ENCODE measurements at regions not wholly inside any gene's neighbourhood (a gene's known extent, or its start where the extent isn't known, plus 50 kb on each side); places are given as distances from the start of the nearest gene placed in this dataset.

- H3K9ac ChIP-seq (ENCODE audit: control insufficient read depth, extremely low read depth, insufficient read depth, low read length) = no peak overlapping the region
- no peaks in the 10 kb centered on the region for H3K36me3 ChIP-seq (ENCODE audit: control insufficient read depth in 2 of 2, extremely low read depth in 1 of 2, insufficient read depth in 2 of 2, low read length in 2 of 2)
- no peak overlapping the region for H3K4me3 ChIP-seq (ENCODE audit: control insufficient read depth in 2 of 3, extremely low read depth in 1 of 3, insufficient read depth in 2 of 3, low read depth in 1 of 3, low read length in 3 of 3)
- dilution Hi-C loops (cut with MboI; ENCODE audit: extremely low pct_ligation_motif_present, low sequenced_read_pairs) = no loop called here
- no peaks in the 10 kb centered on the region for H3K27me3 ChIP-seq (ENCODE audit: control insufficient read depth, extremely low read depth, insufficient read depth, low read length)
- no peaks in the 10 kb centered on the region for H3K79me2 ChIP-seq (ENCODE audit: control insufficient read depth, insufficient read depth, low read length)
- no peak overlapping the region for H3K27ac ChIP-seq (ENCODE audit: control insufficient read depth, insufficient read depth, low read length)
- no peak overlapping the region for H2AFZ ChIP-seq (ENCODE audit: control insufficient read depth, low read length)
- H3K9me1 ChIP-seq (ENCODE audit: control insufficient read depth, extremely low read depth, insufficient read depth, low read length) = no peaks in the 10 kb centered on the region
- no peaks in the 10 kb centered on the region for H3K9me3 ChIP-seq (ENCODE audit: control insufficient read depth, low read depth, low read length)
- FAIRE-seq (no peak), DNase-seq (ENCODE audit: low read depth, low spot score) (no peak)
- TF ChIP-seq CTCF (optimal IDR thresholded peaks at IDR 0.05 in 1 of 3, IDR thresholded peaks at IDR 0.05 in 1 of 3, conservative IDR thresholded peaks at IDR 0.05 in 1 of 3; ENCODE audit: extremely low read depth in 1 of 3, insufficient read depth in 2 of 3, low read length in 3 of 3) = no peak
- no peak for TF ChIP-seq EZH2 (IDR thresholded peaks at IDR 0.05; ENCODE audit: low read length)
- no peaks in the 10 kb centered on the region for H3K4me1 ChIP-seq (ENCODE audit: control insufficient read depth, extremely low read depth, insufficient read depth, low read length)
- H4K20me1 ChIP-seq (ENCODE audit: control insufficient read depth, extremely low read depth, insufficient read depth, low read length) = no peaks in the 10 kb centered on the region
- H3K4me2 ChIP-seq (ENCODE audit: control insufficient read depth, extremely low read depth, insufficient read depth, low read depth, low read length) = no peak overlapping the region
Measured at GRCh38 chr16:7921345-7921744, 588.7 kb downstream of the RBFOX1 start.

GRCh38 chr16:7919782-7920181 lies 587.1 kb downstream of the RBFOX1 start:
- no peak overlapping the region for H2AFZ ChIP-seq (ENCODE audit: control insufficient read depth, low read length)
- H3K9me3 ChIP-seq (ENCODE audit: control insufficient read depth, low read depth, low read length) = no peaks in the 10 kb centered on the region
- DNase-seq (ENCODE audit: low read depth, low spot score) (no peak), FAIRE-seq (no peak)
- H3K27ac ChIP-seq (ENCODE audit: control insufficient read depth, insufficient read depth, low read length) = no peak overlapping the region
- no peaks in the 10 kb centered on the region for H3K36me3 ChIP-seq (ENCODE audit: control insufficient read depth in 2 of 2, extremely low read depth in 1 of 2, insufficient read depth in 2 of 2, low read length in 2 of 2)
- H3K9ac ChIP-seq (ENCODE audit: control insufficient read depth, extremely low read depth, insufficient read depth, low read length) = no peak overlapping the region
- no peaks in the 10 kb centered on the region for H3K4me1 ChIP-seq (ENCODE audit: control insufficient read depth, extremely low read depth, insufficient read depth, low read length)
- H4K20me1 ChIP-seq (ENCODE audit: control insufficient read depth, extremely low read depth, insufficient read depth, low read length) = no peaks in the 10 kb centered on the region
- H3K9me1 ChIP-seq (ENCODE audit: control insufficient read depth, extremely low read depth, insufficient read depth, low read length) = no peaks in the 10 kb centered on the region
- dilution Hi-C loops (cut with MboI; ENCODE audit: extremely low pct_ligation_motif_present, low sequenced_read_pairs) = no loop called here
- no peaks in the 10 kb centered on the region for H3K79me2 ChIP-seq (ENCODE audit: control insufficient read depth, insufficient read depth, low read length)
- H3K4me2 ChIP-seq (ENCODE audit: control insufficient read depth, extremely low read depth, insufficient read depth, low read depth, low read length) = no peak overlapping the region
- H3K4me3 ChIP-seq (ENCODE audit: control insufficient read depth in 2 of 3, extremely low read depth in 1 of 3, insufficient read depth in 2 of 3, low read depth in 1 of 3, low read length in 3 of 3) = no peak overlapping the region
- H3K27me3 ChIP-seq (ENCODE audit: control insufficient read depth, extremely low read depth, insufficient read depth, low read length) = no peaks in the 10 kb centered on the region
- TF ChIP-seq EZH2 (IDR thresholded peaks at IDR 0.05; ENCODE audit: low read length) = no peak

GRCh38 chr16:7914748-7915147 lies 582.1 kb downstream of the RBFOX1 start:
- Histone ChIP-seq H3K36me3 (ENCODE audit: control insufficient read depth in 2 of 2, extremely low read depth in 1 of 2, insufficient read depth in 2 of 2, low read length in 2 of 2) (no peaks in the 10 kb centered on the region), H3K9me1 (ENCODE audit: control insufficient read depth, extremely low read depth, insufficient read depth, low read length) (no peaks in the 10 kb centered on the region), H3K79me2 (ENCODE audit: control insufficient read depth, insufficient read depth, low read length) (no peaks in the 10 kb centered on the region), H3K27me3 (ENCODE audit: control insufficient read depth, extremely low read depth, insufficient read depth, low read length) (no peaks in the 10 kb centered on the region), H3K4me1 (ENCODE audit: control insufficient read depth, extremely low read depth, insufficient read depth, low read length) (no peaks in the 10 kb centered on the region), H3K4me3 (ENCODE audit: control insufficient read depth in 2 of 3, extremely low read depth in 1 of 3, insufficient read depth in 2 of 3, low read depth in 1 of 3, low read length in 3 of 3) (no peak overlapping the region), H3K9ac (ENCODE audit: control insufficient read depth, extremely low read depth, insufficient read depth, low read length) (no peak overlapping the region), H4K20me1 (ENCODE audit: control insufficient read depth, extremely low read depth, insufficient read depth, low read length) (no peaks in the 10 kb centered on the region), H3K9me3 (ENCODE audit: control insufficient read depth, low read depth, low read length) (no peaks in the 10 kb centered on the region), H3K4me2 (ENCODE audit: control insufficient read depth, extremely low read depth, insufficient read depth, low read depth, low read length) (no peak overlapping the region), H3K27ac (ENCODE audit: control insufficient read depth, insufficient read depth, low read length) (no peak overlapping the region), H2AFZ (ENCODE audit: control insufficient read depth, low read length) (no peak overlapping the region)
- no peak for DNase-seq (ENCODE audit: low read depth, low spot score)
- FAIRE-seq = no peak
- no peak for TF ChIP-seq CTCF (optimal IDR thresholded peaks at IDR 0.05 in 1 of 3, IDR thresholded peaks at IDR 0.05 in 1 of 3, conservative IDR thresholded peaks at IDR 0.05 in 1 of 3; ENCODE audit: extremely low read depth in 1 of 3, insufficient read depth in 2 of 3, low read length in 3 of 3)
- no peak for TF ChIP-seq EZH2 (IDR thresholded peaks at IDR 0.05; ENCODE audit: low read length)
- dilution Hi-C loops (cut with MboI; ENCODE audit: extremely low pct_ligation_motif_present, low sequenced_read_pairs) = no loop called here
